HG03064 (cell line): ENCODE measurements at regions not wholly inside any gene's neighbourhood (a gene's known extent, or its start where the extent isn't known, plus 50 kb on each side); places are given as distances from the start of the nearest gene placed in this dataset.

Experiments
- ATAC-seq: cut with Tn5 transposase; IDR thresholded peaks from one replicate; pipeline ENCODE4 v1.9.1; 2021; ENCODE audit warnings: low read depth; ENCODE audit not compliant: unreplicated experiment

DNA sequence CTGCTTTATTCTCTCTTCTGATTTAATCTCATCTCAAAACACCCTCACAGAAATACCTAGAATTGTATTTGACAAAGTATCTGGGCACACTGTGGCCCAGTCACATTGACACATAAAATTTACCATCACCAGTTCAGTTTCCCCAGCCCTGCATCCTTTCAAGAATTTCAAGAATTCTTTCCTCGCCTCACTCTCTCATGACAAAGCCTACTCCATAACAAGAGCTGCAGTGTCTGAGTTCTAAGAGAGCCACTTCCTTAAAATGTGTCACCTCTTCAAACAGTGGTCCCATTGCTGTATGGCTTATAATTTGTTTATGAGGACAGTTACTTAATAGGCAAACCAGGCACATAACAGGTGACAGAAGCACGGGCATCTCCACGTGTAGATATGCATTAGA lies 90.9 kb upstream of the STK39 start:
- no peak for ATAC-seq

DNA sequence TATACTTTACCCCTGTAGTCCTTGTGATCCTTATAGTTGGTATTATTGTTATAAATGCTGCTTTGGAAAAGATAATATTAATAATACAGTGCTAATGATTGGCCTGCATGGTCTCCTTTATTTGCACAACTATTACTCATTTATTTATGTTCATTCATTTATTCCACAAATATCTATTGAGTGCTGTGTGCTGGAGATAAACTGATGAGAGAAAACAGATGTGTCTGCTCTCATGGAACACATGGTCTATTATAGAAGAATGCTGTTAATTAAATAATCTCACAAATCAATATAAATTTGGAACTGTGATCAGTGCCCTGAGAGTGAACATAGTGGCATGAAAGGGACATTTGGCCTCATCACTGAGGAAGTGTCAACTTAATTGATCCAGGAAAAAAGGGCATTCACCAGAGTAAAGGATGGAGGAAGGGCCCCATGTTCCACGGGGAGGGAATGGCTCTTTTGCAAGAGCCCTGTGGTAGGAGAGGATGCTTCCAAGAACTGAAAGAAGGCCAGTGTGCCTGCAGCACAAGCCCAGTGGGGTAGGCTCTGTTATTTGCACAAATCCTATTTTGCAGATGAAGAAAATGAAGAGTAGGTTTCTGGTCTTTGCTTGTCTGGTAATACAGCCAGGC lies 91.5 kb upstream of the STK39 start:
- ATAC-seq: no peak

GRCh38 chr2:168340931-168341330 lies 93.5 kb upstream of the STK39 start:
- no peak for ATAC-seq

DNA sequence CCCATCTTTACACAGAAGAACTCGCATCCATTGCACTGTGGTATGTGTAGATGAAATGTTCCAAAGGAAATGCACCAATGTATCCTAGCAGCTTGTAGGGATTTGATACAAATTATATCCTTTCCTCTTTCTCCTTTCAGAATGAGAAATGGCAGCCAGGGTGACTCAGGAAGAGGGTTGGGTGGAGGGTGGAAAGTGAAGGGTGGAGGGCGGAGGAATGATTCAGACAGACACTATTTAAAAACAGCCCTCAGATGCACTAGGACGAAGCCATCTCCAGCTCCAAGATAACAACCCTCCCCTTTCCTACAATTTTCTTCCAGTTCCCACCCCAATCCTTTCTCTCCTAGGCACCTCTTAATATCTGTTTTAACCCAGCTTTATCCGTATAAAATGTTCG lies 96.2 kb upstream of the STK39 start:
- no peak for ATAC-seq

DNA sequence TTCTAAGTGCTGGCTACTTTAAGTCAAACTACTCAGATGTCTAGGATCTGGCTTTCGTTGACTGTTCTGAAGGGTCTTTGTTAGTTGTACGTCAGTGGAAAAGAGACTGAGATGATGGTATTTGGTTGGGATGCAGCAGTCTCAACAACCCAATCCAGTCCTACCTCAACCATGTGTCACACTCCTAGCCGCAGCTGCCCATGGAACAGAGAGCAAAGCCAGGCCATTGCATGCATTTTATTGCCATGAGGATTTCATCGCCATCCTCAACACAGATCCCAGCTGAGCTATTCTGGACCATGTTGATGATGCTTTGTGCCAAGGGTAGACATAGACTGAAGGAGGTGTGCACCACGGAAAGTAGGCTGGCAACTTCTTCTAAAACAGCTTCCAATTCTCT lies 97.3 kb upstream of the STK39 start:
- ATAC-seq: no peak

GRCh38 chr2:168345601-168346000 lies 98.2 kb upstream of the STK39 start:
- no peak for ATAC-seq

DNA sequence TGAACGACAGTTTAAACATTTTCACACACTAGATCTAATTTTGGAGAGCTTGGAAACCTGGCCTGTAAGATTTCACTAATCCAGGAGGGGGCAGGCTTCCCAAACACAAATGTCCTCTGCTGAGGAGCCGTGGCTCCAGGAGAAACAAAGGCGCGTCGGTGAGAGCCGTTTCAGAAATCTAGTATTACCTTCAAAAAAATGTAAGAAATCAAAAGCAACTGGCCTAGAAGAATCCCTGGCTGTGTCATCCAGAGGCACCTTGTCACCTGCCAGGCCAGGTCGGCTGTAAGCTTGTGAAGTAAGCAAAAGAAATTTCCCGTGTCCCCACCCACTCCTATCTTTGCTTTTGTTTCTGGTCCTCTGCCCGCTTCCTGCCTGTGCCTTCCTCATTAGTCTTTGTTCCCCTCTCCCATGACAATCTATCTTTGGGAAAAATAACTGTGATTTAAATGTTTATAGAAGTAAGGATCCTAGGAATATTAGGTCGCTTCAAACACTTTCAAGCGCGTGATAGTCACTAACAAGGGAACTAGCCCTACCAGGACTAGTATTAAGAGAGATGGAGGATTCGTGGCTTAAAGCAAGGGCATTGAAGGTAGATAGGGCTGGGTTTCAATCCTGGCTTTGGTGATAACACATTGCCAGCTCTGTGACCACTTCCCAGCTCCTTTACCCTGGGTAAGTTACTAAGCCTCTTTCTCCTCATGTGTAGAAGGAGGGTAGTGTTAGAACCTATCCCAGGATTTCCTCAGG lies 99.5 kb upstream of the STK39 start:
- ATAC-seq: peak; percentile 66

- no peak for ATAC-seq
Measured at GRCh38 chr2:168348076-168348475, 100.7 kb upstream of the STK39 start.

GRCh38 chr2:168350380-168350779 lies 103.0 kb upstream of the STK39 start:
- ATAC-seq: no peak

- ATAC-seq: no peak
Measured at GRCh38 chr2:168353251-168353650, 102.8 kb upstream of the CERS6 start.

DNA sequence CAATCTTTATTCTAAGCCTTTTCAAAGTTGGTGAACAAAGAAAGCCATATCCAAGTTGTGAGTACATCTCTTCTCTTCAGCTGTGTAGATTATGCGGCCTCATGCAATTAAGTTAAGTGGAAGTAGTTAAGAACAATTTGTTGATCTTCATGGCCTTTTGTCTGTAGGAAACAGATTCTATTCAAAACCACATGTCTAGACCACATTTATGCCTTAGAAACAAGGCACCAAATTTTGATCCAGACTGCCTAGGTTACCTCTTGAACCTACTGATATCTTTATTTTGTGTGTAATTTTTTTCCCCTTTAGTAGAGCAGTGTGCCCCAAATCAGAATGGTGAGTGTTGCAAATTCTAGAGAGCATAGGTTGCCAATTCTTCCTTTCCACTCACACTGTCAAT lies 101.6 kb upstream of the CERS6 start:
- ATAC-seq: no peak

GRCh38 chr2:168355121-168355520 lies 101.0 kb upstream of the CERS6 start:
- no peak for ATAC-seq

DNA sequence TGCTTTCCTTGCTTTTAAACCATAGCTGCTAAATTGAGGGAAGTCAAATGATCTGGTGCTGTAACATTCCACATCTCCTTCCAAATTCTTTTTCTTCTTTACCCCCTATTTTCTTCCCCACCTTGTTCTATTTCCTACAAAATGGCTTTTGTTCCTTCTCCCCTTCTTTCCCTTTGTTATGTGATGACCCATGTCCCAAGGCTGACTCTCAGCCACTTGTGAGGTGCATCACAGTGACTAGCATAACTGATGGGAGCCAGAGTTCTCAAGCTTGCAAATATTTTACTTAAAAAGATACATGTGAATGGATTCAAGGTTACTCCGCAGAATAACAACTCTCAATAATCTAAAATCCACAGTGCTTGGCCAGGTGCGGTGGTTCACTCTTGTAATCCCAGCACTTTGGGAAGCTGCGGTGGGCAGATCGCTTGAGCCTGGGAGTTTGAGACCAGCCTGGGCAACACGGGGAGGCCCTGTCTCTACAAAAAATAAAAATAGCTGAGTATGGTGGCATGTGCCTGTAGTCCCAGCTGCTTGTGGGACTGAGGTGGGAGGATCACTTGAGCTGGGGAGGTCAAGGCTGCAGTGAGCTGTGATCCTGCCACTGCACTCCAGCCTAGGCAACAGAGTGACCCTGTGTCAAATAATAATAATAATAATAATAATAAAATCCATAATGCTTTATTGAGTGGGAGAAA lies 100.1 kb upstream of the CERS6 start:
- no peak for ATAC-seq

- ATAC-seq: no peak
Measured at GRCh38 chr2:168356477-168356835, 99.6 kb upstream of the CERS6 start.

GRCh38 chr2:168357797-168358472 lies 98.1 kb upstream of the CERS6 start:
- peak; percentile 52 for ATAC-seq

DNA sequence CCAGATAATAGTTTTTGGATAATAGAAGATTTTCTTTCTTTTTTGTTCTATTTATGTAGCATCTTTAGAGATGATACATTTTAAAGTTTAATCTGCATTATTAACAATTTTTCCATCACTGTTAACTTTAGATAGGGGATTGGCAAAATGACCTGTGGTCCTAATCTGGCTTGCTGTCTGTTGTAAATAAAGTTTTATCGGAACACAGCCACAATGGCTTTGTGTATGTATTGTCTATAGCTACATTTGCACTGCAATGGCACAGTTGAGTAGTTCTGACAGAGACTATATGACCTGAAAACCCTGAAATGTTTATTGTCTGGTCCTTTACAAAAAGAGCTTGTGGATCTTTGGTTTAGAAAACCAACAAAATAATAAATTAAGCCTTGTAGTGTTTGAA lies 97.0 kb upstream of the CERS6 start:
- no peak for ATAC-seq

GRCh38 chr2:168363347-168364092 lies 92.6 kb upstream of the CERS6 start:
- ATAC-seq: no peak

DNA sequence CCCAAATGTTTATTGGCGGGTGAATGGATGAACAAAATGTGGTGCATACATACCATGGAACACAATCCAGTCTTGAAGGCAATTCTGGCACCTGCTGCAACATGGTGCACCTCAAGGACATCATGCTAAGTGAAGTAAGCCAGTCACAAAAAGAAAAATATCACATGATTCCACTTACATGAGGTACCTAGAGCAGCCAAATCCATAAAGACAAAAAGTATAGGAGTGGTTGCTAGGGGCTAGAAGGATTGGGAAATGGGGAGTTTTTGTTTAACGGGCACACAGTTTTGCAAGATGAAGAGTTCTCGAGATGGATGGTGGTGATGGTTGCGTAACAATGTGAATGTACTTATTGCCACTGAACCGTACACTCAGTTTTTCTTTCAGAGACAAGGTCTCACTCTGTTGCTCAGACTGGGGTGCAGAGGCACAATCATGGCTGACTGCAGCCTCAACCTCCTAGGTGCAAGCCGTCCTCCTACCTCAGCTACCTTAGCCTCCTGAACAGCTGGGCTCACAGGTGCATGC lies 90.9 kb upstream of the CERS6 start:
- no peak for ATAC-seq

DNA sequence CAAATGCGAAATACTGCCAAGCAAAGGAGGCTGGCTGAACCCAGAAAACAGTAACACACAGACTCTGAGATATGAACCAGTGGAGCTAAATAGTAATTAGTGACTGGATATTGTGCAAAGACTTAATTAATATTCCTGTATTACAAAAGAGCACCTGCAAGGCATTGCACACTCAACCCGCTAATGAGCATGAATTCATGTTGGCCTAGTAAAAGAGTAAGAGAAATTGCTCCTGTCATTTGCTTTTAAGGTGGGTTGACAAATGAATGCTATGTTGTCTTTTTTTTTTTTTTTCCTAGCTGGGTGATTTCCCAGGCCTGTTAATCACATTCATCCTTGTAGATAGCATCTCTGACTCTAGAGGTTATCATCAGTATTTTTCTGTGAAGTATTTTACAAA lies 87.0 kb upstream of the CERS6 start:
- no peak for ATAC-seq

DNA sequence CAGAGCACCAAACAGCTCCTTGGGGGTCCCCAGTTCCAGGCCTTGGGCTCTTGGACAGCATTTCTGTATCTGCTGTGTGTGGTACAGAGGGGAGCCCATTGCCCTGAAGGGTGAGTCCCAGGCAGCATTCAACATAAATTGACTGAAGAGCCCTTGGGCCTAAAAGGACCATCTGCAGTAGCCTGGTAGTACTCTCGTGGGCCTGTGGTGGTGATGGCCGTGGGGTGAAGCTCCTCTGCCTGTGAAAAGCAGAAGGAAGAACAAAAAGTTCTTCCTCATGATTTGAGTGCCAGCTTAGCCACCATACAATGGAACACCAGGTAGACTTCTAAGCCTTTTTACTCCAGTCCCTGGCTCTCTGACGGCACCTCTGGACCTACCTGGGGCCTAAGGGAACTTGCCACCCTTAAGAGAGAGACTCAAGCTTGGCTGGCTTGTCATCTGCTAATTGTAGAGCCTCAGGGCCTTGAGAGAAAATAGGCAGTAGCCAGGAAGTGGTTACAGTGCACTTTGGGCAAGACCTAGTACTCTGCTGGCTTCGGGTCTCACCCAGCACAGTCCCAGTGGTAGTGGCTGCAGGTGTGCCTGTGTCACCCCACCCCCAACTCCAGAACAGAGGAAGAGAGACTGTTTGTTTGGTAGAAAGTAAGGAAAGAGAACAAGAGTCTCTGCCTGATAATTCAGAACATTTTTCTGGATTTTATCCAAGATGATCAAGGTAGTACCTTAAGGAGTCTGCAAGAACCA lies 84.6 kb upstream of the CERS6 start:
- ATAC-seq: peak; percentile 95
